GM18508 (cell line): ENCODE measurements at regions not wholly inside any gene's neighbourhood (a gene's known extent, or its start where the extent isn't known, plus 50 kb on each side); places are given as distances from the start of the nearest gene placed in this dataset.

Experiments used
- ATAC-seq: cut with Tn5 transposase; IDR thresholded peaks from one replicate; pipeline ENCODE4 v1.9.1; 2021; ENCODE audit warnings: moderate number of reproducible peaks; ENCODE audit not compliant: insufficient read depth, unreplicated experiment

- ATAC-seq, result no peak
These were observed 99.8 kb downstream of the TES start for GRCh38 chr7:116310141-116310540.

DNA sequence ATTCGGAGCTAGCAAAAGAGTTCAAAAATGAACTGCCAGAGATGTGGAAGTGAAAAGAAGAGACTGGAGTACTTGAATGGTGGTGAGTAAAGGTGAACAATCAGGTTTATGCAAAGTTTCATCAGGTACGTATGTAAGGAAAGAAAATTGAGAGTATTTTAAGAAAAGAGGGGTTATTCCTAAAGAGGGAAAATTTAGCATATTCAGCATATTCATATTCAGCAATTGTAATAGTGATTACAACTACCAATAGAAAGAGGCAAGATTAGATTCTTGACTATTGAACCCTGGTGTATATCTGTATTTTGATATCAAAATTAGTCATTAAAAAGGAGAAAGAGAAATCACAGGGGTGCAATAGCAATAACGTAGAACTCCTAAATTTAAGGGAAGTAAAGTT, 100.9 kb downstream of the TES start:
- no peak for ATAC-seq

- no peak for ATAC-seq
These were observed 101.6 kb downstream of the TES start for GRCh38 chr7:116311816-116312471.

DNA sequence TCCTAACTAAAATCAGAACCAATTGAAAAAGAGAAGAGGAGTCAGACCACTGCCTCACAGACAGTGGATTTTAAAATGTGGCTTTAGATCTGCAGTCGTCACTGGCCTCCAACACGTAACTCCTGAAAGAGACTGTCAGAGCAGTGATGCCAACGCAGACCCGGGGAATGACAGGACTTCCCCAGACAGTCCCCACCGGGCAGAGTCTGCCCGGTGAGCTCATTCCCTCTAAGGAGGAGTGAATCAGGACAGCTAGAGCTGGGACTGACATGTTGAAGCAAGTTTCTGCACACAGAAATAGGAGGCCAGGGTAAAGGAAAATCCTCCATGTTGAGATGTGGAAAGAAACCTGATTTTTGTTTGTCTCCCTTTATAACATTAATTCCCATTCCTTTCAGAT, 105.0 kb downstream of the TES start:
- no peak for ATAC-seq

DNA sequence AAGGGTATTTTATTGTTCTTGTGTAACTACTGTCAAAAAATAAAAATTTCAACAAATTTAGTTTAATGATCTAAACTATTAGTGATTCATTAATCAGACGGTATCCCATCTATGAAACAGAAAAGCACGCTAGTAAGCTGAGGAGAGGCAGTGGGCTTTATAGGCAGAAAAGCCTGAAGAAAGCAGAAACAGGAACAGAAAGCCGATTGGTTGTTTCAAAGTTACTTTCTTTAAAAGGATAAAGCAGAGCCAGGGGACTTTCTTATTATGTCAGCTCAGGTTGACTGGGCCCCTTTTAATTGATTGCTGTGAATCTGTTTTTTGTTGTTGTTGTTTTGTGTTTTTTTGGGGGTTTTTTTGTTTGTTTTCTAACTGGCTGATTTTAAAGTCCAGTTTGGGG, 105.5 kb downstream of the TES start:
- ATAC-seq, result peak; percentile 25

DNA sequence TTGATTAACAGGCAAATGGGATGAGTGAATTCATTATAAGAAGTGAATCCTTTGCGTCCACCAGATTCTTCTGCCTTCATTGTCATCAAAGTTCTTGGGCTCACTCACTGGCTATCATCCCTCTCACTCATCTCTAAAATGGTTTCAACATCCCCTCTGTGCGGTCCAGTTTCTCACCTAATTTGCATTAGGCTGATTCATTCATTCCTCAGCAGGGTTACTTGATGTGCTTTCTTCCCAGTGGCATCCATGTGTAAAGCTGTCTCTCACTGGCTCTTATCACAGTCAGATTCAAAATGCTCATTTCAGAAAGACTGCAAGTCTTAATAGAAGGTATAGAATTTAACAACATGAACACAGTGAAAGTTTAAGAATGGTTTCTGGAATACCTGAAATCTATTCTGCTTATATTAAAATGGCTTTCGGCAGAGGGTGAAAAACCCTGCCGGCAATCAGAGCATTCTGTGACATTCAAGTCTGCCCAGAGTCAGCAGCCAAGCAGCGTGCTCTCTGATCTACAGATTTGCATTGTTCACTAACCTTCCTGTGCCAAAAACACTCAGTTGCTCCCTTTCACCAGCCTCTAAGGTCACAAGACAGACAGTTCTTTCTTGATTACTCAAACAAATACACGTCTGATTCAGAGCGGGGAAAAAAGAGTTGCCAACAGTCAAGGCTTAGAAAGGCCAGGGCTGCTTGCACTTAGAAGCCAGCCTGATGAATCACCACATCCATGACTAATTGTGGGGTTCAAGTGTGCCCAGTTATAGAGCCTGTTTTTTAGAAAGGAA, 106.7 kb downstream of the TES start:
- peak; percentile 87 for ATAC-seq

GRCh38 chr7:116317907-116318306, 107.6 kb downstream of the TES start:
- no peak for ATAC-seq

DNA sequence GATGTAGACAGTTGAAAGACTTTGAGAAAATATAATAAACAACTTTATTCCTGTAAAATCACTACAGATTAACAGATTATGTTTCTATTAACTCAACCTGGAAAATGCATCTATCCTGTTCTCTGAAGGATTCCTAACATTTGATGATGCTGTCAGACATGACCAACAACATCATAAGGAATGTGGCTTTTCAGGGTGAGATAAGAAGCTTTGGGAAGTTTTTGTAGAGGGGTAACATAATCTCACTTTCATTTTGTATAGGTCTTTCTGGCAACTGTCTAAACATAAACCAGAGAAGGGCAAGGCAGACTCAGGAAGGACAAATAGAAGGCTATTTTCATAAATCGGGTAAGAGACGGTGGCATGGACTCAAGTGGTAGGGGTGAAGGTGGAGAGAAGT, 112.2 kb downstream of the TES start:
- no peak for ATAC-seq

DNA sequence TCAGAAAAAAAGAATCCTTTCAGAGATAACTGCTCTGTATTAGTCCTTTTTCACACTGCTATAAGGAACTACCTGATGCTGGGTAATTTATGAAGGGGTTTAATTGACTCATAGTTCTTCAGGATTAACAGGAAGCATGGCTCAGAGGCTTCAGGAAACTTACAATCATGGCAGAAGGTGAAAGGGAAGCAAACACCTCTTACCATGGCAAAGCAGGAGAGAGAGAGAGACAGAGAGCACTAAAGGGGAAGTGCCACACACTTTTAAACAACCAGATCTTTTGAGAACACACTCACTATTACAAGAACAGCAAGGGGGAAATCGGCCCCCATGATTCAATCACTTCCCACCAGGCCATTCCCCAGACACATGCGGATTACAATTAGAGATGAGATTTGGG, 114.2 kb downstream of the TES start:
- no peak for ATAC-seq

GRCh38 chr7:116325517-116325916, 115.2 kb downstream of the TES start:
- ATAC-seq, result no peak

DNA sequence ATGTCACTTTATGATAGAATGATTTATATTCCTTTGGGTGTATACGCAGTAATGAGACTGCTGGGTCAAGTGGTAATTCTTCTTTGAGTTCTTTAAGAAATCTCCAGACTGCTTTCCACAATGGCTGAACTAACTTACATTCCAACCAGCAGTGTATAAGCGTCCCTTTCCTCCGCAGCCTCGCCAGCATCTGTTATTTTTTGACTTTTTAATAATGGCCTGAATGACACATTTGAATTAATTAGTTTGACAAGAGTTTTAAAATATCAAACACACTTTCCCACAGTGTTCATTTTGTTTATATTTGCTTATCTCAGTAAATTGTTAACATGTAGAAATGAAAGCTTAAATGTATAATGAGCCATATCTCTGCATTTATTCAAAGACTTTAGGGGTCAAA, 116.8 kb downstream of the TES start:
- no peak for ATAC-seq

- no peak for ATAC-seq
These were observed 117.4 kb downstream of the TES start for GRCh38 chr7:116327752-116328151.

DNA sequence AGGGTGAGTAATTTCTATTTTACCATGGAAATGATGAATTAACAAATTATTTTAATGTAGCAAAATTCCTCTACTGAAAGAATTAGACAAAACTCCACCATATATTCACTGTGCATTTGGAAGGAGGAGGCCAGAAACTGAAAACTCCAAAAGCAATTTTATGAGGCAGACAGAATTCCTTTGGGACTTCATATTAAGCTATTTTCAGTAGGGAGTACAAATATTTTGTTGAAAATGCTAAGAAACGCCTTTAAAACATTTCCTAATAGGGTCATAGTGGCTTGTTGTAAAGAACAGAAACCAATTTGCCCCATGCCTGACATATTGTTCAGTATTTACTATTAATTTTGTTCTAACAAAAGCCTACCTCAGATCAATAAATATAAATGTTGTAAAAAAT, 117.8 kb downstream of the TES start:
- ATAC-seq, result no peak

- ATAC-seq, result no peak
These were observed 119.6 kb downstream of the TES start for GRCh38 chr7:116329686-116330503.

GRCh38 chr7:116331020-116331419, 120.7 kb downstream of the TES start:
- ATAC-seq, result no peak

GRCh38 chr7:116332766-116333165, 122.4 kb downstream of the TES start:
- ATAC-seq, result no peak

- ATAC-seq, result no peak
These were observed 124.2 kb downstream of the TES start for GRCh38 chr7:116334555-116334954.

- no peak for ATAC-seq
These were observed 126.7 kb downstream of the TES start for GRCh38 chr7:116337018-116337417.

GRCh38 chr7:116337800-116338199, 127.5 kb downstream of the TES start:
- no peak for ATAC-seq

DNA sequence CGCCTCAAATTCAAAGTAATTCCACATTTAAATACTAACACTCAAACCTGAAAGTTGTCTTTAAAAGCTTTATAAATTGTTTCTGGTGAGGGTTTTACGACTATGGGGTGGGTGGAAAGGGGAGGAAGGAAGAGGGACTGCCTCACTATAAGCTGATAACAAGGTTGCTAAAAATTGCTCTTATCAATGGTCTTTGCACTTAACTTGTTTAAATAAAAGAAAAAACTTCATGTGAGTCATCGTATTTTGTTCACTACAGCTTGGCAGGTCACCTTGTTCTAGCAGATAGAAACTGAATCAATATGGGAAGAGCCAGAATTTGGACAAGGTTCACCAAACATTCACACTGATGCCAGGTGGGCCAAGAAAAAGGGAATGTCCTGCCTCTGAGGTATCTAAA, 129.2 kb downstream of the TES start:
- ATAC-seq, result no peak

- ATAC-seq, result no peak
These were observed 130.0 kb downstream of the TES start for GRCh38 chr7:116340201-116340847.
